Jurkat, Clone E6-1 (cell line): ENCODE measurements at regions not wholly inside any gene's neighbourhood (a gene's known extent, or its start where the extent isn't known, plus 50 kb on each side); places are given as distances from the start of the nearest gene placed in this dataset.

Experiments
- DNase-seq: peaks from one replicate; pipeline ENCODE4 v3.0.0-alpha.2; 2011; ENCODE audit warnings: low read depth, low spot score
- H3K4me3 ChIP-seq: 2 replicates; pipeline ENCODE4 v1.5.1; 2011; ENCODE audit warnings: mild to moderate bottlenecking, low read length, control low read depth, moderate library complexity

- no peak for DNase-seq
- no peak overlapping the region for H3K4me3 ChIP-seq
These were observed 1093.0 kb upstream of the PCDH9 start for GRCh38 chr13:68323124-68323523.

GRCh38 chr13:68319384-68319783 lies 1089.2 kb upstream of the PCDH9 start:
- no peak overlapping the region for H3K4me3 ChIP-seq
- DNase-seq, result no peak

GRCh38 chr13:68304286-68304893 lies 1074.3 kb upstream of the PCDH9 start:
- peak; percentile 15 for DNase-seq
- H3K4me3 ChIP-seq, result no peak overlapping the region

GRCh38 chr13:68293631-68294030 lies 1063.5 kb upstream of the PCDH9 start:
- no peak for DNase-seq
- H3K4me3 ChIP-seq, result no peak overlapping the region

GRCh38 chr13:68292601-68293000 lies 1062.5 kb upstream of the PCDH9 start:
- H3K4me3 ChIP-seq, result no peak overlapping the region
- DNase-seq, result no peak

- no peak for DNase-seq
- H3K4me3 ChIP-seq, result no peak overlapping the region
These were observed 1061.5 kb upstream of the PCDH9 start for GRCh38 chr13:68291595-68291994.

- no peak overlapping the region for H3K4me3 ChIP-seq
- no peak for DNase-seq
These were observed 1045.6 kb upstream of the PCDH9 start for GRCh38 chr13:68275758-68276157.

- no peak for DNase-seq
- H3K4me3 ChIP-seq, result no peak overlapping the region
These were observed 1042.5 kb upstream of the PCDH9 start for GRCh38 chr13:68272652-68273051.

GRCh38 chr13:68264692-68265091 lies 1034.6 kb upstream of the PCDH9 start:
- H3K4me3 ChIP-seq, result no peak overlapping the region
- no peak for DNase-seq

GRCh38 chr13:68261105-68261504 lies 1031.0 kb upstream of the PCDH9 start:
- no peak overlapping the region for H3K4me3 ChIP-seq
- DNase-seq, result peak; percentile 19

- no peak overlapping the region for H3K4me3 ChIP-seq
- DNase-seq, result no peak
These were observed 1027.1 kb upstream of the PCDH9 start for GRCh38 chr13:68257111-68257842.

- no peak for DNase-seq
- no peak overlapping the region for H3K4me3 ChIP-seq
These were observed 1024.0 kb upstream of the PCDH9 start for GRCh38 chr13:68254151-68254550.

- no peak for DNase-seq
- H3K4me3 ChIP-seq, result no peak overlapping the region
These were observed 1004.1 kb upstream of the PCDH9 start for GRCh38 chr13:68234274-68234673.

- DNase-seq, result no peak
- H3K4me3 ChIP-seq, result no peak overlapping the region
These were observed 1002.4 kb upstream of the PCDH9 start for GRCh38 chr13:68232351-68233130.

GRCh38 chr13:68214691-68215415 lies 984.7 kb upstream of the PCDH9 start:
- no peak overlapping the region for H3K4me3 ChIP-seq
- DNase-seq, result no peak

- H3K4me3 ChIP-seq, result no peak overlapping the region
- DNase-seq, result no peak
These were observed 969.1 kb upstream of the PCDH9 start for GRCh38 chr13:68199271-68199670.

- H3K4me3 ChIP-seq, result no peak overlapping the region
- DNase-seq, result no peak
These were observed 960.7 kb upstream of the PCDH9 start for GRCh38 chr13:68190818-68191217.

- DNase-seq, result no peak
- H3K4me3 ChIP-seq, result no peak overlapping the region
These were observed 955.5 kb upstream of the PCDH9 start for GRCh38 chr13:68185444-68186141.

- no peak overlapping the region for H3K4me3 ChIP-seq
- DNase-seq, result no peak
These were observed 946.3 kb upstream of the PCDH9 start for GRCh38 chr13:68176475-68176874.
